Esophagus (tissue), 2 donors: ENCODE measurements at regions not wholly inside any gene's neighbourhood (a gene's known extent, or its start where the extent isn't known, plus 50 kb on each side); places are given as distances from the start of the nearest gene placed in this dataset.

Experiments
- H3K27ac ChIP-seq, 2 donors: one replicate each; pipeline ENCODE4 v1.5.1; 2013; ENCODE audit warnings: low read depth in 2 of 2, mild to moderate bottlenecking in 2 of 2, inconsistent platforms in 1 of 2, low read length in 1 of 2, moderate library complexity in 1 of 2
- H3K27me3 ChIP-seq, 2 donors: one replicate each; pipeline ENCODE4 v1.6.1; 2013; ENCODE audit warnings: low read length in 2 of 2, control low read depth in 1 of 2, mild to moderate bottlenecking in 1 of 2; ENCODE audit not compliant: insufficient read depth in 2 of 2, control insufficient read depth in 1 of 2
- H3K36me3 ChIP-seq, 2 donors: one replicate each; pipeline ENCODE4 v1.6.1; 2013; ENCODE audit warnings: low read length in 1 of 2; ENCODE audit not compliant: control insufficient read depth in 2 of 2, insufficient read depth in 2 of 2
- H3K4me1 ChIP-seq, 2 donors: one replicate each; pipeline ENCODE4 v1.6.1; 2013; ENCODE audit warnings: low read length in 1 of 2; ENCODE audit not compliant: control insufficient read depth in 2 of 2, insufficient read depth in 2 of 2
- H3K4me3 ChIP-seq, 2 donors: one replicate each; pipeline ENCODE4 v1.5.1; 2013; ENCODE audit warnings: low read length in 2 of 2, mild to moderate bottlenecking in 2 of 2, low read depth in 1 of 2, moderate library complexity in 1 of 2
- H3K9me3 ChIP-seq, 2 donors: one replicate each; pipeline ENCODE4 v1.6.1; 2013; ENCODE audit warnings: mild to moderate bottlenecking in 2 of 2, low read depth in 1 of 2, low read length in 1 of 2, moderate library complexity in 1 of 2; ENCODE audit not compliant: control insufficient read depth in 2 of 2, insufficient read depth in 1 of 2
- WGBS, 2 donors: extraction: QIAGEN DNeasy Blood & Tissue Kit; methylation state at CpG; one replicate each; pipeline ENCODE4 v1.1.7; 2013; 5-methylcytosine and 5-hydroxymethylcytosine counted together
- donor health status: healthy with polysubstance abuse.
- donor health status: Bipolar disorder and iron deficiency.

- H3K27me3 ChIP-seq: no peaks in the 10 kb centered on the region
- WGBS, 2 donors: 85 to 88% methylated on average over 9 of the region's 9 CpGs
Measured at GRCh38 chr15:97866959-97867358, 93.5 kb upstream of the ARRDC4 start.

GRCh38 chr15:97867870-97868269 lies 92.6 kb upstream of the ARRDC4 start:
- no peaks in the 10 kb centered on the region for H3K4me1 ChIP-seq
- no peak overlapping the region for H3K4me3 ChIP-seq
- H3K27me3 ChIP-seq: no peaks in the 10 kb centered on the region
- WGBS, 2 donors: 31 to 38% methylated on average over 4 of the region's 4 CpGs
- H3K27ac ChIP-seq: no peak overlapping the region
- H3K36me3 ChIP-seq: no peaks in the 10 kb centered on the region
- no peaks in the 10 kb centered on the region for H3K9me3 ChIP-seq

More at GRCh38 chr15:97866959-97867358, 93.5 kb upstream of the ARRDC4 start:
- Histone ChIP-seq H3K36me3 (no peaks in the 10 kb centered on the region), H3K9me3 (no peaks in the 10 kb centered on the region), H3K4me1 (no peaks in the 10 kb centered on the region), H3K4me3 (no peak overlapping the region), H3K27ac (no peak overlapping the region)

GRCh38 chr15:97868981-97869380 lies 91.5 kb upstream of the ARRDC4 start:
- Histone ChIP-seq H3K4me3 (no peak overlapping the region), H3K27ac (no peak overlapping the region), H3K27me3 (no peaks in the 10 kb centered on the region), H3K9me3 (no peaks in the 10 kb centered on the region), H3K4me1 (no peaks in the 10 kb centered on the region), H3K36me3 (no peaks in the 10 kb centered on the region)
- 79 to 81% methylated on average over 5 of the region's 5 CpGs for WGBS, 2 donors

GRCh38 chr15:97870771-97871170 lies 89.7 kb upstream of the ARRDC4 start:
- Histone ChIP-seq H3K9me3 (no peaks in the 10 kb centered on the region), H3K4me1 (no peaks in the 10 kb centered on the region), H3K36me3 (no peaks in the 10 kb centered on the region), H3K4me3 (no peak overlapping the region), H3K27me3 (no peaks in the 10 kb centered on the region), H3K27ac (no peak overlapping the region)
- WGBS, 2 donors: 93 to 94% methylated on average over 3 of the region's 3 CpGs

- no peaks in the 10 kb centered on the region for H3K4me1 ChIP-seq
- no peaks in the 10 kb centered on the region for H3K36me3 ChIP-seq
- no peaks in the 10 kb centered on the region for H3K27me3 ChIP-seq
- H3K9me3 ChIP-seq: no peaks in the 10 kb centered on the region
- H3K27ac ChIP-seq: no peak overlapping the region
- 88% methylated on average over 12 of the region's 12 CpGs for WGBS, 2 donors
- no peak overlapping the region for H3K4me3 ChIP-seq
Measured at GRCh38 chr15:97874139-97874538, 86.4 kb upstream of the ARRDC4 start.

- H3K4me1 ChIP-seq: no peaks in the 10 kb centered on the region
- H3K9me3 ChIP-seq: no peaks in the 10 kb centered on the region
- H3K36me3 ChIP-seq: no peaks in the 10 kb centered on the region
- H3K27ac ChIP-seq: no peak overlapping the region
- no peak overlapping the region for H3K4me3 ChIP-seq
- WGBS, 2 donors: 61 to 66% methylated on average over 6 of the region's 6 CpGs
- H3K27me3 ChIP-seq: no peaks in the 10 kb centered on the region
Measured at GRCh38 chr15:97875025-97875512, 85.4 kb upstream of the ARRDC4 start.

- WGBS, 2 donors: 64 to 65% methylated on average over 49 of the region's 49 CpGs
- Histone ChIP-seq H3K36me3 (no peaks in the 10 kb centered on the region), H3K4me1 (no peaks in the 10 kb centered on the region), H3K27ac (no peak overlapping the region), H3K9me3 (no peaks in the 10 kb centered on the region), H3K4me3 (no peak overlapping the region), H3K27me3 (no peaks in the 10 kb centered on the region)
Measured at GRCh38 chr15:97875513-97876280, 84.8 kb upstream of the ARRDC4 start.

- no peak overlapping the region for H3K4me3 ChIP-seq
- no peak overlapping the region for H3K27ac ChIP-seq
- H3K36me3 ChIP-seq: no peaks in the 10 kb centered on the region
- H3K27me3 ChIP-seq: no peaks in the 10 kb centered on the region
- H3K4me1 ChIP-seq: no peaks in the 10 kb centered on the region
- 79 to 85% methylated on average over 10 of the region's 10 CpGs for WGBS, 2 donors
- no peaks in the 10 kb centered on the region for H3K9me3 ChIP-seq
Measured at GRCh38 chr15:97876281-97876675, 84.2 kb upstream of the ARRDC4 start.

- WGBS, 2 donors: 68 to 76% methylated on average over 8 of the region's 8 CpGs
- Histone ChIP-seq H3K36me3 (no peaks in the 10 kb centered on the region), H3K4me1 (no peaks in the 10 kb centered on the region), H3K27ac (no peak overlapping the region), H3K9me3 (no peaks in the 10 kb centered on the region), H3K27me3 (no peaks in the 10 kb centered on the region), H3K4me3 (no peak overlapping the region)
Measured at GRCh38 chr15:97881346-97881965, 79.0 kb upstream of the ARRDC4 start.
